Non-pigmented ciliary epithelial cell (primary cell): ENCODE measurements at regions not wholly inside any gene's neighbourhood (a gene's known extent, or its start where the extent isn't known, plus 50 kb on each side); places are given as distances from the start of the nearest gene placed in this dataset.

Experiments used
- DNase-seq: peaks from one replicate; pipeline ENCODE4 v3.0.0-alpha.2; 2010; ENCODE audit warnings: low read depth

GRCh38 chr9:14428781-14429230 lies 114.9 kb upstream of the NFIB start:
- no peak for DNase-seq

DNA sequence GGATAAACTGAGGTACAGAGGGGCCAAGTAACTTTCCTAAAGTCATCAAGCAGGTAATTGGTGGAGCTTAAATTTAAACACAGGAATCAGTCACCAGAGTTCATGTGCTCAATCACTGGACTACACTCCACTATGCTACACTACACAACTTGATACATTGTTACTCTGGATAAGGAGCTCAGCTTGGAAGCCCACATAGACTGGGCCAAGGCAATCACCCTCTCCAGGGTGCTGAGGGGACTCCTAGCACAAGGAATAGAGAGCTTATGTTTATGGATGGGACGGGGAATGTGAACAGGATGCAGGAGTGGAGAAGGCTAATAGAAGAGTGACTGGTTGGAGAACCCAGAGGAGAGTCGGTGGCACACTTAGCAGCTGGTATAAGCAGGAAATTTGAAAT lies 113.5 kb upstream of the NFIB start:
- no peak for DNase-seq

- DNase-seq = no peak
These were observed 111.0 kb upstream of the NFIB start for GRCh38 chr9:14424983-14425382.

DNA sequence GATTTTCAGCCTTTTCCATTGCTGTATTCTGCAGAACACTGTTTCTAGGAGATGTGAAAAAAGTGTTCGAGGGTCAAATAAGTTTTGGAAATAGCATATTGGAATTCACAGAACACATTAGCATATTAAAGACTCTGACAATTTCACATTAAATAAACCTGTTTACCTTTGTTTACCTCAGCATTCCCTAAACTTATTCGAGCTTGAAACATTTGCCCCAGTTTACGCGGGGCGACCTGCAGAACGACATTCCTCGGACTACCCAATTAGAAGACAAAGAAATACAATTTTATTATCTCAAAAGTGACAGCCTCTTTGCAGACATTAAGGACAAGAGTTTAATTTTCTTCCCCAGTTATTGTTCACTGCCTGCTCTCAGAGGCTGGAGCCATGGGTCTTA lies 110.3 kb upstream of the NFIB start:
- DNase-seq = no peak

DNA sequence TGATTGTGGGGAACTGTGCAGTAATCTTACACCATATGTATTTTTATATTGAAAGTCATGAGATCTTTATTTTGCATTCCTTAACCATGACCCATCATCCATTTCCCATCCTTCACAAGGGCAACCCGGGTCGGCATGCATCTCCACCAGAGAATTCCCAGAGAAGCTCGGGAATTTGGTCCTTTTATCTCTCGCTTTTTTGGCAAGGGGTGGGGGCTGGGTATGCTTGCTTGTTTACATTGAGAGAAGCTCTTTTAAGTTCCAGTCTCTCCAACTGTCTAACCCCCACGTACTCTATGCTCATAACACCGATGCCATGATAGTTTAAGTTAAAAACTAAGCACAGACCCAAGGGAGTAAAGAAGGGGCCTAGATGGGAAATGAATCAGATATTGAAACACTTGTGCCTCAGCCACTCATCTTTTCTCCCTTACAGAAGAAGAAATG lies 109.9 kb upstream of the NFIB start:
- DNase-seq = peak; percentile 52

GRCh38 chr9:14421291-14421690 lies 107.3 kb upstream of the NFIB start:
- no peak for DNase-seq

- no peak for DNase-seq
These were observed 105.3 kb upstream of the NFIB start for GRCh38 chr9:14418941-14419937.

GRCh38 chr9:14418301-14418940 lies 104.5 kb upstream of the NFIB start:
- no peak for DNase-seq

DNA sequence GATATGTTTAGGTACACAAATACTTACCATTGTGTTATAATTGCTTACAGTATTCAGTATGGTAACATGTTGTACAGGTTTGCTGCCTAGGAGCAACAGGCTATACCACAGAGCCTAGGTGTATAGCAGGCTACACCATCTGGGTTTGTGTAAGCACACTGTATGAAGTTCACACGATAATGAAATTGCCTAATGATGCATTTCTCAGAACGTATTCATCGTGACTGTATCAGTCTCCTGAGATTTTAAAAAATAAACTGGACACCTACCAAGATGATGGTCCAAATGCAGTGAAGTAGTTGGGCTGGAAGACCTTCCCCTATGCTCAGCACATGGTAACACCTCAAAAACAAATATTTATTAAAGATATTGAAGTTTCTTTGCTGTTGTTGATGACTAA lies 103.3 kb upstream of the NFIB start:
- no peak for DNase-seq

DNA sequence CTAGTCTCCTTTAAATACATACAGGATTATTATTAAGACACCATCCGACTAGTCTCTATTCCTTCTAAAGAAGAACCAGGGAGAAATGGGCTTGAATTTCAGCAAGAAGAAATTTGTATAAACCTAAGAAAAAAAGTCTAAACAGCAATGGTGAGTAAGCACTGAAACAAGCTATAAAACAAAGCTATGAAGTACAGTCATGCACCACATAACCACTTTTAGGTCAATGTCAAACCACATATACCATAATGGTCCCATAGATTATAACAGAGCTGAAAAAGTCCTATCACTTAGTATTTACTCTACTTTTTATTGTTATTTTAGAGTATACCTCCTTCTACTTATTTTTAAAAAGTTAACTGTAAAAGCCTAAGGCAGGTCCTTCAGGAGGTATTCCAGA lies 102.0 kb upstream of the NFIB start:
- peak; percentile 55 for DNase-seq

GRCh38 chr9:14413812-14414211 lies 99.9 kb upstream of the NFIB start:
- DNase-seq = no peak

GRCh38 chr9:14412775-14413174 lies 98.8 kb upstream of the NFIB start:
- no peak for DNase-seq

DNA sequence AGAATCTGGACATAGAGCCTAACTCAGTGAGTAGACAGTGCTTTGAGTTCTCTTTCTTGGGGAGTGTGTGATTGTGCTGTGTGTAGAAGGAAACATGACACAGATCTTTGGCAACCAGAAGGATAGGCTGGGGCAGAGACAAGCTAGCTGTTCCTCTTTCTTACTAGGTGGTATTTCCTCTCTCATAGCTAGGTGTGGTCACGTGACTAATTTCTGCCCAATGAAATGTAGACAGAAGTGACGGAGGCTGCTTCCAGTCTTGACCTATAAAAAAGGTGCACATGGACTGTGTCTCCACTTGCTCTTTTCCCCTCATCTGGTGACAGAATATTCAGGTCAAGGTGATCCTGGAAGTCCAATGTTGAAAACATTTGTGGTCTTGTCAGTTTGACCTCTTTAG lies 92.5 kb upstream of the NFIB start:
- DNase-seq = no peak

- DNase-seq = no peak
These were observed 91.3 kb upstream of the NFIB start for GRCh38 chr9:14405176-14405706.

DNA sequence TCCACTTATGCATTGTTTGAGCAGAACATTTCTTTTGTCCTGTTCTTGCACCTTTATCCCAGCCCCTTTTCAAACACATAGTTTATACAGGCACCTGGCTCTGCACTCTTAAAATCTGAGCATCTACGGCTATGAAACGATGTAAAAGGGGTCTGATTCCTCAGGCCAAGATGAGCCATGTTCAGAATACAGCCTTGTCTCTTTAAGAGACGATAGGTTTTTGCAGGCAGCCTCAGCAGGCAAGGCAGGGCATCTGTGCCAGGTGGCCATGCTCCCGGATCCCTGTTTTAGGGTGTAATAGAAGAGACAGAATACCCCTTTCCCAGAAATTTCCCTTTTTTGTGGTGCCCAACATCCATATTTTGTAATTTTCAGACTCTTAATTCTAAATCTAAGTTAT lies 89.1 kb upstream of the NFIB start:
- no peak for DNase-seq

GRCh38 chr9:14402583-14402982 lies 88.6 kb upstream of the NFIB start:
- no peak for DNase-seq

GRCh38 chr9:14401911-14402310 lies 88.0 kb upstream of the NFIB start:
- DNase-seq = no peak

DNA sequence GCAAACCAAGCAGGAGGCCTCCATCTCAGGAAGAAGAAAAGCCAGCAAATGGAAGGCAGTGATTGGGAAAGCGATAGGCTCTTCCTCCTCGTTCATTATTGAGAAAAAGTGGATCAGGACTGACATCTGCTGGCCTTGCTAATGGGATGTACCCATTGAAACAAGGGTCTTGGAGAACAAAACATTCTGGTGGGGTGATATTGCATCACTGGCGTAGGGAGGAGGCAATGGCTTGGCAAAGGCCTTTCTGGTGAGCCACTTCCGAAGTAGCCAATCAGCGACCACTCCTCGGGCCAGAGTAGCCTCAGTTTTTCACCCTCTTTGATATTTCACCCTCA lies 86.7 kb upstream of the NFIB start:
- no peak for DNase-seq

- DNase-seq = no peak
These were observed 86.1 kb upstream of the NFIB start for GRCh38 chr9:14399756-14400657.

- DNase-seq = no peak
These were observed 84.5 kb upstream of the NFIB start for GRCh38 chr9:14398473-14398872.

- no peak for DNase-seq
These were observed 82.2 kb upstream of the NFIB start for GRCh38 chr9:14396171-14396570.
